H1 (cell line): ENCODE measurements at regions not wholly inside any gene's neighbourhood (a gene's known extent, or its start where the extent isn't known, plus 50 kb on each side); places are given as distances from the start of the nearest gene placed in this dataset.

ENCODE experiments used
- CTCF ChIA-PET: fragments of 300-600 bp; sonication (Branson Sonifier 250); formaldehyde crosslinking; loops from one replicate; lab custom pipeline; 2021; ENCODE audit not compliant: partially characterized antibody; lab: Charles Lee
- POLR2A ChIA-PET: fragments of 300-600 bp; sonication (Branson Sonifier 250); formaldehyde crosslinking; loops from one replicate; lab custom pipeline; 2021; ENCODE audit warnings: inconsistent platforms; ENCODE audit not compliant: partially characterized antibody; lab: Charles Lee
- DNase-seq, 2 experiments: peaks; one replicate each; pipeline versions ENCODE4 v3.0.0 to v3.0.0-alpha.2; 2010 to 2022; ENCODE audit warnings: low spot score in 2 of 2, low read depth in 1 of 2, mixed read lengths in 1 of 2
- FAIRE-seq: peaks from 2 replicates; lab custom pipeline; 2011; peaks lifted over from hg19 to GRCh38; lab: Jason Lieb, UNC
- H2AFZ ChIP-seq: 2 replicates; pipeline ENCODE4 v1.8.1; 2012; ENCODE audit warnings: low read length, inconsistent platforms
- H2AK5ac ChIP-seq: 2 replicates; pipeline ENCODE4 v1.6.1; 2013; ENCODE audit warnings: low read depth, low read length
- H2BK120ac ChIP-seq: replicated peaks from 2 replicates; pipeline ENCODE3; 2013; ENCODE audit warnings: low read depth, low read length, inconsistent platforms
- H2BK12ac ChIP-seq: 2 replicates; pipeline ENCODE4 v1.6.1; 2013; ENCODE audit warnings: low read depth, low read length
- H2BK15ac ChIP-seq: 2 replicates; pipeline ENCODE4 v1.6.1; 2013; ENCODE audit warnings: low read length
- H2BK20ac ChIP-seq: 2 replicates; pipeline ENCODE4 v1.6.1; 2013; ENCODE audit warnings: low read length
- H2BK5ac ChIP-seq: 2 replicates; pipeline ENCODE4 v1.6.1; 2013; ENCODE audit warnings: low read depth, low read length
- H3K14ac ChIP-seq: 2 replicates; pipeline ENCODE4 v1.6.1; 2013; ENCODE audit warnings: inconsistent platforms; ENCODE audit not compliant: insufficient read length
- H3K18ac ChIP-seq: 2 replicates; pipeline ENCODE4 v1.6.1; 2013; ENCODE audit warnings: low read length; ENCODE audit errors: extremely low read depth
- H3K23ac ChIP-seq: 2 replicates; pipeline ENCODE4 v1.6.1; 2013; ENCODE audit warnings: inconsistent platforms; ENCODE audit not compliant: insufficient read length
- H3K23me2 ChIP-seq: 2 replicates; pipeline ENCODE4 v1.6.1; 2013; ENCODE audit warnings: low read depth, low read length
- H3K27ac ChIP-seq: 2 replicates; pipeline ENCODE4 v1.6.1; 2011; ENCODE audit warnings: low read depth, low read length, inconsistent platforms
- H3K27me3 ChIP-seq, 4 experiments: replicated peaks in 1 of 4; 1 replicate in 1 of 4; 2 replicates in 3 of 4; pipeline versions ENCODE4 v1.6.1 to v1.8.1; 2011 to 2013; ENCODE audit warnings: low read length in 3 of 4, mild to moderate bottlenecking in 3 of 4, inconsistent platforms in 2 of 4, mixed read lengths in 2 of 4, moderate library complexity in 1 of 4; ENCODE audit not compliant: control insufficient read depth in 3 of 4, insufficient read depth in 3 of 4; ENCODE audit errors: extremely low read depth in 1 of 4
- H3K36me3 ChIP-seq, 4 experiments: 2 replicates each; pipeline versions ENCODE4 v1.6.1 to v1.8.1; 2011 to 2013; ENCODE audit warnings: mild to moderate bottlenecking in 4 of 4, low read length in 3 of 4, moderate library complexity in 2 of 4, control low read depth in 1 of 4, inconsistent platforms in 1 of 4; ENCODE audit not compliant: insufficient read depth in 4 of 4, control insufficient read depth in 2 of 4
- H3K4ac ChIP-seq: replicated peaks from 2 replicates; pipeline ENCODE3; 2013; ENCODE audit warnings: low read length, low read depth, mixed read lengths, inconsistent platforms; ENCODE audit not compliant: insufficient read length
- H3K4me1 ChIP-seq, 4 experiments: replicated peaks in 1 of 4; 1 replicate in 1 of 4; 2 replicates in 3 of 4; pipeline versions ENCODE4 v1.6.1 to v1.8.1; 2011 to 2013; ENCODE audit warnings: low read length in 3 of 4, inconsistent platforms in 2 of 4, mixed read lengths in 1 of 4; ENCODE audit not compliant: insufficient read depth in 4 of 4, control insufficient read depth in 3 of 4
- H3K4me2 ChIP-seq, 2 experiments: 2 replicates each; pipeline versions ENCODE4 v1.6.1 to v1.8.1; 2011 to 2013; ENCODE audit warnings: low read depth in 2 of 2, low read length in 2 of 2, control low read depth in 1 of 2, inconsistent platforms in 1 of 2, mild to moderate bottlenecking in 1 of 2; ENCODE audit not compliant: insufficient read depth in 1 of 2
- H3K4me3 ChIP-seq, 4 experiments: fragments of 200-600, 300-600 bp in 1 of 4; sonication (generic), shearing (Covaris generic), sonication (Bioruptor Twin) in 1 of 4; 2 replicates each; pipeline versions ENCODE4 v1.5.1 to v1.8.1; 2011 to 2016; ENCODE audit warnings: low read length in 4 of 4, low read depth in 3 of 4, control low read depth in 2 of 4, inconsistent platforms in 2 of 4, mild to moderate bottlenecking in 2 of 4, mixed read lengths in 1 of 4, moderate library complexity in 1 of 4; ENCODE audit not compliant: insufficient read depth in 2 of 4; ENCODE audit errors: extremely low read depth in 1 of 4
- H3K56ac ChIP-seq: replicated peaks from 2 replicates; pipeline ENCODE3; 2013; ENCODE audit warnings: low read depth, mild to moderate bottlenecking, mixed read lengths, low read length, inconsistent platforms; ENCODE audit not compliant: insufficient read length
- H3K79me1 ChIP-seq: 2 replicates; pipeline ENCODE4 v1.6.1; 2013; ENCODE audit warnings: low read depth, low read length, control low read depth
- H3K79me2 ChIP-seq, 2 experiments: 2 replicates each; pipeline versions ENCODE4 v1.6.1 to v1.8.1; 2012 to 2013; ENCODE audit warnings: low read length in 2 of 2, mild to moderate bottlenecking in 2 of 2, inconsistent platforms in 1 of 2; ENCODE audit not compliant: insufficient read depth in 2 of 2, control insufficient read depth in 1 of 2
- H3K9ac ChIP-seq, 4 experiments: replicated peaks in 1 of 4; 1 replicate in 1 of 4; 2 replicates in 3 of 4; pipeline versions ENCODE4 v1.6.1 to v1.8.1; 2011 to 2013; ENCODE audit warnings: low read depth in 3 of 4, low read length in 3 of 4, control low read depth in 2 of 4, mild to moderate bottlenecking in 2 of 4, moderate library complexity in 2 of 4, inconsistent platforms in 1 of 4; ENCODE audit errors: extremely low read depth in 1 of 4
- H3K9me3 ChIP-seq, 2 experiments: 2 replicates each; pipeline versions ENCODE4 v1.6.1 to v1.8.1; 2012 to 2013; ENCODE audit warnings: mild to moderate bottlenecking in 2 of 2, moderate library complexity in 2 of 2, control low read depth in 1 of 2, inconsistent platforms in 1 of 2, low read depth in 1 of 2, low read length in 1 of 2, mixed read lengths in 1 of 2; ENCODE audit not compliant: insufficient read depth in 2 of 2
- H4K20me1 ChIP-seq, 2 experiments: replicated peaks in 1 of 2; 2 replicates each; pipeline versions ENCODE3 to v1.8.1; 2011 to 2013; ENCODE audit warnings: inconsistent platforms in 2 of 2, low read length in 2 of 2, mild to moderate bottlenecking in 1 of 2; ENCODE audit not compliant: insufficient read depth in 2 of 2, control insufficient read depth in 1 of 2
- H4K5ac ChIP-seq: 2 replicates; pipeline ENCODE4 v1.6.1; 2013; ENCODE audit warnings: low read length, low read depth, mixed read lengths, inconsistent platforms; ENCODE audit not compliant: insufficient read length
- H4K8ac ChIP-seq: 2 replicates; pipeline ENCODE4 v1.8.0; 2013; ENCODE audit warnings: mild to moderate bottlenecking, moderate library complexity, low read length, inconsistent platforms; ENCODE audit not compliant: insufficient read depth; ENCODE audit errors: extremely low read depth
- H4K91ac ChIP-seq: replicated peaks from 2 replicates; pipeline ENCODE3; 2013; ENCODE audit warnings: low read length, mixed read lengths, inconsistent platforms; ENCODE audit not compliant: insufficient read length
- EZH2 ChIP-seq: fragments of 200-600 bp; sonication (generic); IDR thresholded peaks from 2 replicates; pipeline ENCODE4 v1.7.1; 2012; ENCODE audit warnings: low read depth, mild to moderate bottlenecking, moderate library complexity, low read length, inconsistent platforms; ENCODE audit not compliant: severe bottlenecking
- GABPA ChIP-seq: IDR thresholded peaks from 2 replicates; pipeline ENCODE4 v1.6.1; 2011; ENCODE audit warnings: mild to moderate bottlenecking, low read length, moderate library complexity, borderline replicate concordance; ENCODE audit not compliant: insufficient read depth
- SAP30 ChIP-seq: fragments of 300-600 bp; sonication (generic); IDR thresholded peaks from 2 replicates; pipeline ENCODE4 v1.7.1; 2012; ENCODE audit warnings: low read length, moderate library complexity, mild to moderate bottlenecking, inconsistent platforms; ENCODE audit not compliant: insufficient read depth, insufficient replicate concordance
- SRF ChIP-seq: IDR thresholded peaks from 2 replicates; pipeline ENCODE4 v1.6.1; 2011; ENCODE audit warnings: mild to moderate bottlenecking, low read depth, low read length, moderate library complexity
- TAF7 ChIP-seq: optimal IDR thresholded peaks from 2 replicates; pipeline ENCODE3; 2011; ENCODE audit warnings: low read depth, mild to moderate bottlenecking, inconsistent platforms, low read length, moderate library complexity, borderline replicate concordance
- WGBS, 2 experiments: shearing (Covaris generic) in 1 of 2; methylation state at CpG; one replicate each; pipeline versions ENCODE4 v1.1.6 to v1.1.7; 2013 to 2015; ENCODE audit warnings: low lambda C conversion rate in 2 of 2, mixed read lengths in 2 of 2, inconsistent platforms in 1 of 2, low coverage in 1 of 2, missing lambda C conversion rate in 1 of 2; ENCODE audit not compliant: insufficient replicate concordance in 2 of 2, insufficient coverage in 1 of 2, insufficient read length in 1 of 2; ENCODE audit errors: extremely low coverage in 1 of 2, missing lambda C conversion rate in 1 of 2; 5-methylcytosine and 5-hydroxymethylcytosine counted together
- TF ChIP-seq, protein P1 (sequence below): IDR thresholded peaks from 2 replicates; pipeline ENCODE4 v1.6.1; 2012; ENCODE audit warnings: low read length, inconsistent platforms
- TF ChIP-seq, protein P2 (sequence below): IDR thresholded peaks from 2 replicates; pipeline ENCODE4 v1.6.1; 2012; ENCODE audit warnings: inconsistent platforms

DNA sequence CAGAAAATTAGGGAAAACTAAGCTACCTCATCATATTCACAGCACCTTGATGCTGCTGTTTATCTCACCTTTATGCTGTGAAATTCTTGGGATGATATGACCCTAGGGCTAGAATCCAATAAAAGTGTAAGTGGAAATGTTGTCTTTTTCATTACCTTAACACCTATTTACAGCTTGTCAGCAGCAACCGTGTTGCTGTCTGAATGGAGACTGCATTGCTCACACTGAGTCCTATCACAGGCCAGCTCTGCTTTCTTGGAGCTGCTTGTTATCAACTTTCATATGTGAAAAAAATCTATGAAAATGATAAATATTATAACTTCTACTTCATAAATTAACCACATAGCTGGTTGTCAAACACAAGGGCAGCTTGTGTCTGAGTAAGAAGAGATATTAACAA is 789.5 kb downstream of the TECRL start:
- WGBS, 2 experiments = 83% methylated on average over 1 of the region's 1 CpG; no CpG with 5 or more reads in 1 of the 2 experiments

More for the DNA sequence above, 789.5 kb downstream of the TECRL start:
- no peak overlapping the region for H4K5ac ChIP-seq
- no peaks in the 10 kb centered on the region for H3K23me2 ChIP-seq
- TF ChIP-seq SAP30 (no peak), EZH2 (no peak), GABPA (no peak), SRF (no peak), TAF7 (no peak)
- TF ChIP-seq, protein P1, sequence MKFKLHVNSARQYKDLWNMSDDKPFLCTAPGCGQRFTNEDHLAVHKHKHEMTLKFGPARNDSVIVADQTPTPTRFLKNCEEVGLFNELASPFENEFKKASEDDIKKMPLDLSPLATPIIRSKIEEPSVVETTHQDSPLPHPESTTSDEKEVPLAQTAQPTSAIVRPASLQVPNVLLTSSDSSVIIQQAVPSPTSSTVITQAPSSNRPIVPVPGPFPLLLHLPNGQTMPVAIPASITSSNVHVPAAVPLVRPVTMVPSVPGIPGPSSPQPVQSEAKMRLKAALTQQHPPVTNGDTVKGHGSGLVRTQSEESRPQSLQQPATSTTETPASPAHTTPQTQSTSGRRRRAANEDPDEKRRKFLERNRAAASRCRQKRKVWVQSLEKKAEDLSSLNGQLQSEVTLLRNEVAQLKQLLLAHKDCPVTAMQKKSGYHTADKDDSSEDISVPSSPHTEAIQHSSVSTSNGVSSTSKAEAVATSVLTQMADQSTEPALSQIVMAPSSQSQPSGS = no peak
- TF ChIP-seq, protein P2, sequence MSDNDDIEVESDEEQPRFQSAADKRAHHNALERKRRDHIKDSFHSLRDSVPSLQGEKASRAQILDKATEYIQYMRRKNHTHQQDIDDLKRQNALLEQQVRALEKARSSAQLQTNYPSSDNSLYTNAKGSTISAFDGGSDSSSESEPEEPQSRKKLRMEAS = no peak
- no peak overlapping the region for H2BK12ac ChIP-seq
- H3K9me3 ChIP-seq = no peaks in the 10 kb centered on the region
- H3K4me2 ChIP-seq = no peak overlapping the region
- H2BK15ac ChIP-seq = no peak overlapping the region
- H4K8ac ChIP-seq = no peak overlapping the region
- H3K18ac ChIP-seq = no peak overlapping the region
- no peak overlapping the region for H3K27ac ChIP-seq
- ChIA-PET CTCF (interaction anchor here (1.0 to 1.3 kb wide), 2 partner anchors 12 to 39 kb away, joined by 3 read pairs; no protein-coding TSS in a partner anchor), POLR2A (no interaction called here)
- H4K91ac ChIP-seq = no peak overlapping the region
- no peak overlapping the region for H2BK20ac ChIP-seq
- no peak overlapping the region for H3K23ac ChIP-seq
- no peak overlapping the region for H2BK120ac ChIP-seq
- H4K20me1 ChIP-seq = no peaks in the 10 kb centered on the region
- H3K36me3 ChIP-seq = no peaks in the 10 kb centered on the region
- no peak overlapping the region for H2AFZ ChIP-seq
- H3K27me3 ChIP-seq = no peaks in the 10 kb centered on the region
- H3K9ac ChIP-seq = no peak overlapping the region
- H3K79me2 ChIP-seq = no peaks in the 10 kb centered on the region
- no peak overlapping the region for H3K56ac ChIP-seq
- FAIRE-seq (no peak), DNase-seq (no peak)
- no peak overlapping the region for H3K4me3 ChIP-seq
- H3K14ac ChIP-seq = no peak overlapping the region
- H3K4ac ChIP-seq = no peak overlapping the region
- H3K4me1 ChIP-seq = no peaks in the 10 kb centered on the region
- H2AK5ac ChIP-seq = no peak overlapping the region
- no peaks in the 10 kb centered on the region for H3K79me1 ChIP-seq
- no peak overlapping the region for H2BK5ac ChIP-seq
